Neural progenitor cell (in vitro differentiated cells): ENCODE measurements at regions not wholly inside any gene's neighbourhood (a gene's known extent, or its start where the extent isn't known, plus 50 kb on each side); places are given as distances from the start of the nearest gene placed in this dataset.

Experiments used
- EZH2 ChIP-seq: fragments of 200-600 bp; sonication (generic); IDR thresholded peaks from 2 replicates; pipeline ENCODE4 v1.6.1; 2017; ENCODE audit warnings: antibody characterized with exemption, mild to moderate bottlenecking, moderate library complexity
- EZH2phosphoT487 ChIP-seq: fragments of 200-600 bp; sonication (generic); IDR thresholded peaks from 2 replicates; pipeline ENCODE4 v1.6.1; 2017; ENCODE audit warnings: antibody characterized with exemption
- TF ChIP-seq, protein P1 (sequence below): fragments of 200-600 bp; sonication (generic); IDR thresholded peaks from 2 replicates; pipeline ENCODE4 v1.5.1; 2017; ENCODE audit warnings: antibody characterized with exemption, mild to moderate bottlenecking

DNA sequence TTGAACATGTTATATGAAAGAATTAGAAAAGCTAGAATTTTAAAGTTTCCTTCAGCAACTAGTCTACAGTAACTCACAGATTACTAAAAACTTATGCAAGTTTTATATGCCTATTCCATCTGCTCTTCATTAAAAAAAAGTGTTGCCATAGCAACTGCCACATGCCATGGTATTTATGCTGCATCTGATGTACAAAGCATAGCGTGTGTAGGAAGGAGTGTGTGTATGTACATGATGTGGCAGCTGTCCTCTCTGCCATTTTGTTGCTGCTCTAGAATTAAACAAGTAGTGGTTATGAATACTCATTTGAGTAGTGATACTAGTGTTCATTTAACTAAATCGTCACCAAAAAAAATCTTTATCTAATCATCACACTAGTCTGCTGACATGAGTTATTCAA is 593.5 kb downstream of the CETN3 start:
- TF ChIP-seq EZH2phosphoT487 (no peak), EZH2 (no peak)
- TF ChIP-seq, protein P1, sequence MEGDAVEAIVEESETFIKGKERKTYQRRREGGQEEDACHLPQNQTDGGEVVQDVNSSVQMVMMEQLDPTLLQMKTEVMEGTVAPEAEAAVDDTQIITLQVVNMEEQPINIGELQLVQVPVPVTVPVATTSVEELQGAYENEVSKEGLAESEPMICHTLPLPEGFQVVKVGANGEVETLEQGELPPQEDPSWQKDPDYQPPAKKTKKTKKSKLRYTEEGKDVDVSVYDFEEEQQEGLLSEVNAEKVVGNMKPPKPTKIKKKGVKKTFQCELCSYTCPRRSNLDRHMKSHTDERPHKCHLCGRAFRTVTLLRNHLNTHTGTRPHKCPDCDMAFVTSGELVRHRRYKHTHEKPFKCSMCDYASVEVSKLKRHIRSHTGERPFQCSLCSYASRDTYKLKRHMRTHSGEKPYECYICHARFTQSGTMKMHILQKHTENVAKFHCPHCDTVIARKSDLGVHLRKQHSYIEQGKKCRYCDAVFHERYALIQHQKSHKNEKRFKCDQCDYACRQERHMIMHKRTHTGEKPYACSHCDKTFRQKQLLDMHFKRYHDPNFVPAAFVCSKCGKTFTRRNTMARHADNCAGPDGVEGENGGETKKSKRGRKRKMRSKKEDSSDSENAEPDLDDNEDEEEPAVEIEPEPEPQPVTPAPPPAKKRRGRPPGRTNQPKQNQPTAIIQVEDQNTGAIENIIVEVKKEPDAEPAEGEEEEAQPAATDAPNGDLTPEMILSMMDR, result no peak
